ENCODE measurements at regions not wholly inside any gene's neighbourhood (a gene's known extent, or its start where the extent isn't known, plus 50 kb on each side); places are given as distances from the start of the nearest gene placed in this dataset.

GRCh38 chr11:92769112-92769511 is 200.3 kb upstream of the MTNR1B start:
- no peak for DNase-seq

- DNase-seq: no peak
Measured at GRCh38 chr11:92770419-92770818, 199.0 kb upstream of the MTNR1B start.

- DNase-seq: no peak
Measured at GRCh38 chr11:92770981-92771380, 198.5 kb upstream of the MTNR1B start.

GRCh38 chr11:92771701-92772100 is 197.8 kb upstream of the MTNR1B start:
- no peak for DNase-seq

GRCh38 chr11:92775003-92775676 is 194.3 kb upstream of the MTNR1B start:
- no peak for DNase-seq

- DNase-seq: no peak
Measured at GRCh38 chr11:92776676-92777075, 192.8 kb upstream of the MTNR1B start.

GRCh38 chr11:92779746-92780145 is 189.7 kb upstream of the MTNR1B start:
- DNase-seq: no peak

- DNase-seq: no peak
Measured at GRCh38 chr11:92781151-92781550, 188.3 kb upstream of the MTNR1B start.

- no peak for DNase-seq
Measured at GRCh38 chr11:92782806-92783205, 186.6 kb upstream of the MTNR1B start.

- no peak for DNase-seq
Measured at GRCh38 chr11:92784331-92784730, 185.1 kb upstream of the MTNR1B start.

- no peak for DNase-seq
Measured at GRCh38 chr11:92787638-92788037, 181.8 kb upstream of the MTNR1B start.

GRCh38 chr11:92789761-92790160 is 179.7 kb upstream of the MTNR1B start:
- DNase-seq: no peak

GRCh38 chr11:92790366-92790765 is 179.1 kb upstream of the MTNR1B start:
- DNase-seq: no peak

- no peak for DNase-seq
Measured at GRCh38 chr11:92790926-92791616, 178.4 kb upstream of the MTNR1B start.

- DNase-seq: no peak
Measured at GRCh38 chr11:92791886-92792285, 177.6 kb upstream of the MTNR1B start.

GRCh38 chr11:92793189-92793588 is 176.3 kb upstream of the MTNR1B start:
- DNase-seq: no peak

- no peak for DNase-seq
Measured at GRCh38 chr11:92794783-92795182, 174.7 kb upstream of the MTNR1B start.

- no peak for DNase-seq
Measured at GRCh38 chr11:92796744-92797143, 172.7 kb upstream of the MTNR1B start.

GRCh38 chr11:92797874-92798273 is 171.6 kb upstream of the MTNR1B start:
- DNase-seq: no peak

GRCh38 chr11:92801685-92802084 is 167.8 kb upstream of the MTNR1B start:
- no peak for DNase-seq

GRCh38 chr11:92802644-92803043 is 166.8 kb upstream of the MTNR1B start:
- DNase-seq: no peak

- no peak for DNase-seq
Measured at GRCh38 chr11:92803391-92803790, 166.1 kb upstream of the MTNR1B start.

- DNase-seq: no peak
Measured at GRCh38 chr11:92804388-92804966, 165.0 kb upstream of the MTNR1B start.

GRCh38 chr11:92808022-92808421 is 161.4 kb upstream of the MTNR1B start:
- no peak for DNase-seq

Measured in CD4-positive, alpha-beta T cell treated with Interleukin-21 for 1 hour (primary cell).